HG03280 (cell line): ENCODE measurements at regions not wholly inside any gene's neighbourhood (a gene's known extent, or its start where the extent isn't known, plus 50 kb on each side); places are given as distances from the start of the nearest gene placed in this dataset.
"Not testable (repeated sequence)": the region's sequence is repeated elsewhere in the genome, so short reads cannot be mapped to it uniquely, and the experiment has no call there.

Experiments used
- ATAC-seq: cut with Tn5 transposase; IDR thresholded peaks from one replicate; pipeline ENCODE4 v1.9.1; 2021; ENCODE audit warnings: mild to moderate bottlenecking, moderate library complexity; ENCODE audit not compliant: unreplicated experiment

GRCh38 chr10:76815505-76815904 is 822.1 kb downstream of the KCNMA1 start:
- ATAC-seq: not testable (repeated sequence)

- ATAC-seq: no peak
These were observed 826.2 kb downstream of the KCNMA1 start for GRCh38 chr10:76811430-76811829.

- ATAC-seq: no peak
These were observed 849.2 kb downstream of the KCNMA1 start for GRCh38 chr10:76788452-76788811.

- no peak for ATAC-seq
These were observed 849.7 kb downstream of the KCNMA1 start for GRCh38 chr10:76787746-76788451.

GRCh38 chr10:76786504-76787072 is 851.0 kb downstream of the KCNMA1 start:
- ATAC-seq: no peak

- no peak for ATAC-seq
These were observed 853.5 kb downstream of the KCNMA1 start for GRCh38 chr10:76784076-76784475.

- no peak for ATAC-seq
These were observed 857.8 kb downstream of the KCNMA1 start for GRCh38 chr10:76779796-76780301.

- ATAC-seq: no peak
These were observed 858.5 kb downstream of the KCNMA1 start for GRCh38 chr10:76778914-76779795.

- no peak for ATAC-seq
These were observed 862.5 kb downstream of the KCNMA1 start for GRCh38 chr10:76774987-76775603.

GRCh38 chr10:76769582-76769981 is 868.0 kb downstream of the KCNMA1 start:
- ATAC-seq: no peak

GRCh38 chr10:76769161-76769560 is 868.4 kb downstream of the KCNMA1 start:
- ATAC-seq: no peak

- no peak for ATAC-seq
These were observed 870.9 kb downstream of the KCNMA1 start for GRCh38 chr10:76766682-76767081.

GRCh38 chr10:76764921-76765320 is 872.7 kb downstream of the KCNMA1 start:
- not testable (repeated sequence) for ATAC-seq

GRCh38 chr10:76764177-76764576 is 873.4 kb downstream of the KCNMA1 start:
- ATAC-seq: no peak

- no peak for ATAC-seq
These were observed 874.2 kb downstream of the KCNMA1 start for GRCh38 chr10:76763376-76763775.

GRCh38 chr10:76759681-76760080 is 877.9 kb downstream of the KCNMA1 start:
- ATAC-seq: no peak

GRCh38 chr10:76743169-76743568 is 894.4 kb downstream of the KCNMA1 start:
- no peak for ATAC-seq

- no peak for ATAC-seq
These were observed 897.1 kb downstream of the KCNMA1 start for GRCh38 chr10:76740514-76740913.

GRCh38 chr10:76738991-76739390 is 898.6 kb downstream of the KCNMA1 start:
- ATAC-seq: no peak

GRCh38 chr10:76736815-76737618 is 900.6 kb downstream of the KCNMA1 start:
- no peak for ATAC-seq
